H1 (cell line): ENCODE measurements at regions not wholly inside any gene's neighbourhood (a gene's known extent, or its start where the extent isn't known, plus 50 kb on each side); places are given as distances from the start of the nearest gene placed in this dataset.

Experiments used
- CTCF ChIA-PET: fragments of 300-600 bp; sonication (Branson Sonifier 250); formaldehyde crosslinking; loops from one replicate; lab custom pipeline; 2021; ENCODE audit not compliant: partially characterized antibody; lab: Charles Lee
- POLR2A ChIA-PET: fragments of 300-600 bp; sonication (Branson Sonifier 250); formaldehyde crosslinking; loops from one replicate; lab custom pipeline; 2021; ENCODE audit warnings: inconsistent platforms; ENCODE audit not compliant: partially characterized antibody; lab: Charles Lee
- DNase-seq, 2 experiments: peaks; one replicate each; pipeline versions ENCODE4 v3.0.0 to v3.0.0-alpha.2; 2010 to 2022; ENCODE audit warnings: low spot score in 2 of 2, low read depth in 1 of 2, mixed read lengths in 1 of 2
- FAIRE-seq: peaks from 2 replicates; lab custom pipeline; 2011; peaks lifted over from hg19 to GRCh38; lab: Jason Lieb, UNC
- H2AFZ ChIP-seq: 2 replicates; pipeline ENCODE4 v1.8.1; 2012; ENCODE audit warnings: low read length, inconsistent platforms
- H2AK5ac ChIP-seq: 2 replicates; pipeline ENCODE4 v1.6.1; 2013; ENCODE audit warnings: low read depth, low read length
- H2BK120ac ChIP-seq: replicated peaks from 2 replicates; pipeline ENCODE3; 2013; ENCODE audit warnings: low read depth, low read length, inconsistent platforms
- H2BK12ac ChIP-seq: 2 replicates; pipeline ENCODE4 v1.6.1; 2013; ENCODE audit warnings: low read depth, low read length
- H2BK15ac ChIP-seq: 2 replicates; pipeline ENCODE4 v1.6.1; 2013; ENCODE audit warnings: low read length
- H2BK20ac ChIP-seq: 2 replicates; pipeline ENCODE4 v1.6.1; 2013; ENCODE audit warnings: low read length
- H2BK5ac ChIP-seq: 2 replicates; pipeline ENCODE4 v1.6.1; 2013; ENCODE audit warnings: low read depth, low read length
- H3K14ac ChIP-seq: 2 replicates; pipeline ENCODE4 v1.6.1; 2013; ENCODE audit warnings: inconsistent platforms; ENCODE audit not compliant: insufficient read length
- H3K18ac ChIP-seq: 2 replicates; pipeline ENCODE4 v1.6.1; 2013; ENCODE audit warnings: low read length; ENCODE audit errors: extremely low read depth
- H3K23ac ChIP-seq: 2 replicates; pipeline ENCODE4 v1.6.1; 2013; ENCODE audit warnings: inconsistent platforms; ENCODE audit not compliant: insufficient read length
- H3K23me2 ChIP-seq: 2 replicates; pipeline ENCODE4 v1.6.1; 2013; ENCODE audit warnings: low read depth, low read length
- H3K27ac ChIP-seq: 2 replicates; pipeline ENCODE4 v1.6.1; 2011; ENCODE audit warnings: low read depth, low read length, inconsistent platforms
- H3K27me3 ChIP-seq, 4 experiments: replicated peaks in 1 of 4; 1 replicate in 1 of 4; 2 replicates in 3 of 4; pipeline versions ENCODE4 v1.6.1 to v1.8.1; 2011 to 2013; ENCODE audit warnings: low read length in 3 of 4, mild to moderate bottlenecking in 3 of 4, inconsistent platforms in 2 of 4, mixed read lengths in 2 of 4, moderate library complexity in 1 of 4; ENCODE audit not compliant: control insufficient read depth in 3 of 4, insufficient read depth in 3 of 4; ENCODE audit errors: extremely low read depth in 1 of 4
- H3K36me3 ChIP-seq, 4 experiments: 2 replicates each; pipeline versions ENCODE4 v1.6.1 to v1.8.1; 2011 to 2013; ENCODE audit warnings: mild to moderate bottlenecking in 4 of 4, low read length in 3 of 4, moderate library complexity in 2 of 4, control low read depth in 1 of 4, inconsistent platforms in 1 of 4; ENCODE audit not compliant: insufficient read depth in 4 of 4, control insufficient read depth in 2 of 4
- H3K4ac ChIP-seq: replicated peaks from 2 replicates; pipeline ENCODE3; 2013; ENCODE audit warnings: low read length, low read depth, mixed read lengths, inconsistent platforms; ENCODE audit not compliant: insufficient read length
- H3K4me1 ChIP-seq, 4 experiments: replicated peaks in 1 of 4; 1 replicate in 1 of 4; 2 replicates in 3 of 4; pipeline versions ENCODE4 v1.6.1 to v1.8.1; 2011 to 2013; ENCODE audit warnings: low read length in 3 of 4, inconsistent platforms in 2 of 4, mixed read lengths in 1 of 4; ENCODE audit not compliant: insufficient read depth in 4 of 4, control insufficient read depth in 3 of 4
- H3K4me2 ChIP-seq, 2 experiments: 2 replicates each; pipeline versions ENCODE4 v1.6.1 to v1.8.1; 2011 to 2013; ENCODE audit warnings: low read depth in 2 of 2, low read length in 2 of 2, control low read depth in 1 of 2, inconsistent platforms in 1 of 2, mild to moderate bottlenecking in 1 of 2; ENCODE audit not compliant: insufficient read depth in 1 of 2
- H3K4me3 ChIP-seq, 4 experiments: fragments of 200-600, 300-600 bp in 1 of 4; sonication (generic), shearing (Covaris generic), sonication (Bioruptor Twin) in 1 of 4; 2 replicates each; pipeline versions ENCODE4 v1.5.1 to v1.8.1; 2011 to 2016; ENCODE audit warnings: low read length in 4 of 4, low read depth in 3 of 4, control low read depth in 2 of 4, inconsistent platforms in 2 of 4, mild to moderate bottlenecking in 2 of 4, mixed read lengths in 1 of 4, moderate library complexity in 1 of 4; ENCODE audit not compliant: insufficient read depth in 2 of 4; ENCODE audit errors: extremely low read depth in 1 of 4
- H3K56ac ChIP-seq: replicated peaks from 2 replicates; pipeline ENCODE3; 2013; ENCODE audit warnings: low read depth, mild to moderate bottlenecking, mixed read lengths, low read length, inconsistent platforms; ENCODE audit not compliant: insufficient read length
- H3K79me1 ChIP-seq: 2 replicates; pipeline ENCODE4 v1.6.1; 2013; ENCODE audit warnings: low read depth, low read length, control low read depth
- H3K79me2 ChIP-seq, 2 experiments: 2 replicates each; pipeline versions ENCODE4 v1.6.1 to v1.8.1; 2012 to 2013; ENCODE audit warnings: low read length in 2 of 2, mild to moderate bottlenecking in 2 of 2, inconsistent platforms in 1 of 2; ENCODE audit not compliant: insufficient read depth in 2 of 2, control insufficient read depth in 1 of 2
- H3K9ac ChIP-seq, 4 experiments: replicated peaks in 1 of 4; 1 replicate in 1 of 4; 2 replicates in 3 of 4; pipeline versions ENCODE4 v1.6.1 to v1.8.1; 2011 to 2013; ENCODE audit warnings: low read depth in 3 of 4, low read length in 3 of 4, control low read depth in 2 of 4, mild to moderate bottlenecking in 2 of 4, moderate library complexity in 2 of 4, inconsistent platforms in 1 of 4; ENCODE audit errors: extremely low read depth in 1 of 4
- H3K9me3 ChIP-seq, 2 experiments: 2 replicates each; pipeline versions ENCODE4 v1.6.1 to v1.8.1; 2012 to 2013; ENCODE audit warnings: mild to moderate bottlenecking in 2 of 2, moderate library complexity in 2 of 2, control low read depth in 1 of 2, inconsistent platforms in 1 of 2, low read depth in 1 of 2, low read length in 1 of 2, mixed read lengths in 1 of 2; ENCODE audit not compliant: insufficient read depth in 2 of 2
- H4K20me1 ChIP-seq, 2 experiments: replicated peaks in 1 of 2; 2 replicates each; pipeline versions ENCODE3 to v1.8.1; 2011 to 2013; ENCODE audit warnings: inconsistent platforms in 2 of 2, low read length in 2 of 2, mild to moderate bottlenecking in 1 of 2; ENCODE audit not compliant: insufficient read depth in 2 of 2, control insufficient read depth in 1 of 2
- H4K5ac ChIP-seq: 2 replicates; pipeline ENCODE4 v1.6.1; 2013; ENCODE audit warnings: low read length, low read depth, mixed read lengths, inconsistent platforms; ENCODE audit not compliant: insufficient read length
- H4K8ac ChIP-seq: 2 replicates; pipeline ENCODE4 v1.8.0; 2013; ENCODE audit warnings: mild to moderate bottlenecking, moderate library complexity, low read length, inconsistent platforms; ENCODE audit not compliant: insufficient read depth; ENCODE audit errors: extremely low read depth
- H4K91ac ChIP-seq: replicated peaks from 2 replicates; pipeline ENCODE3; 2013; ENCODE audit warnings: low read length, mixed read lengths, inconsistent platforms; ENCODE audit not compliant: insufficient read length
- ASH2L ChIP-seq: fragments of 200-600, 300-600 bp; sonication (generic); IDR thresholded peaks from one replicate; pipeline ENCODE4 v1.7.1; 2017; ENCODE audit warnings: low read length
- CTCF ChIP-seq, 3 experiments: IDR thresholded peaks; 1 replicate in 2 of 3; 2 replicates in 1 of 3; pipeline versions ENCODE4 v1.5.1 to v1.6.1; 2011; ENCODE audit warnings: low read length in 3 of 3, mild to moderate bottlenecking in 3 of 3, inconsistent platforms in 2 of 3, low read depth in 1 of 3, moderate library complexity in 1 of 3; ENCODE audit not compliant: insufficient read depth in 1 of 3; ENCODE audit errors: control extremely low read depth in 1 of 3
- KDM5A ChIP-seq: fragments of 200-600 bp; IDR thresholded peaks from 2 replicates; pipeline ENCODE4 v1.7.1; 2012; ENCODE audit warnings: mild to moderate bottlenecking, low read length, inconsistent platforms, mixed read lengths
- SP2 ChIP-seq: IDR thresholded peaks from 2 replicates; pipeline ENCODE4 v1.6.1; 2012; ENCODE audit warnings: mild to moderate bottlenecking, low read length, inconsistent platforms
- WGBS, 2 experiments: shearing (Covaris generic) in 1 of 2; methylation state at CpG; one replicate each; pipeline versions ENCODE4 v1.1.6 to v1.1.7; 2013 to 2015; ENCODE audit warnings: low lambda C conversion rate in 2 of 2, mixed read lengths in 2 of 2, inconsistent platforms in 1 of 2, low coverage in 1 of 2, missing lambda C conversion rate in 1 of 2; ENCODE audit not compliant: insufficient replicate concordance in 2 of 2, insufficient coverage in 1 of 2, insufficient read length in 1 of 2; ENCODE audit errors: extremely low coverage in 1 of 2, missing lambda C conversion rate in 1 of 2; 5-methylcytosine and 5-hydroxymethylcytosine counted together

GRCh38 chr1:199333180-199333579 is 694.3 kb upstream of the NR5A2 start:
- H3K79me1 ChIP-seq: no peaks in the 10 kb centered on the region
- no peaks in the 10 kb centered on the region for H4K20me1 ChIP-seq
- no peaks in the 10 kb centered on the region; a peak in 1 of 4 replicates for H3K9me3 ChIP-seq
- no peak overlapping the region for H2BK5ac ChIP-seq
- CTCF ChIA-PET: no interaction called here
- H4K8ac ChIP-seq: no peak overlapping the region
- H3K4me1 ChIP-seq: no peaks in the 10 kb centered on the region
- no peak overlapping the region for H3K23ac ChIP-seq
- DNase-seq (no peak), FAIRE-seq (no peak)
- H2AFZ ChIP-seq: no peak overlapping the region
- no peaks in the 10 kb centered on the region for H3K79me2 ChIP-seq
- no peak overlapping the region for H4K91ac ChIP-seq
- TF ChIP-seq CTCF (IDR thresholded peaks at IDR 0.05; ENCODE audit: control extremely low read depth in 1 of 3, insufficient read depth in 1 of 3, low read depth in 1 of 3, low read length in 3 of 3) (no peak), KDM5A (no peak), SP2 (no peak), ASH2L (no peak)
- no peak overlapping the region for H3K14ac ChIP-seq
- no peak overlapping the region for H2BK120ac ChIP-seq
- no peak overlapping the region for H3K18ac ChIP-seq
- no peak overlapping the region for H2AK5ac ChIP-seq
- no peak overlapping the region for H2BK15ac ChIP-seq
- H3K9ac ChIP-seq: no peak overlapping the region
- no peak overlapping the region for H3K56ac ChIP-seq
- H3K4me3 ChIP-seq: no peak overlapping the region
- POLR2A ChIA-PET: no interaction called here
- H2BK12ac ChIP-seq: no peak overlapping the region
- H3K4me2 ChIP-seq: no peak overlapping the region
- H3K36me3 ChIP-seq: no peaks in the 10 kb centered on the region
- H2BK20ac ChIP-seq: no peak overlapping the region
- no peak overlapping the region for H3K4ac ChIP-seq
- H3K27me3 ChIP-seq: no peaks in the 10 kb centered on the region
- 90% methylated on average over 3 of the region's 3 CpGs; no CpG with 5 or more reads in 1 of the 2 experiments for WGBS, 2 experiments
- H3K27ac ChIP-seq: no peak overlapping the region
- no peaks in the 10 kb centered on the region for H3K23me2 ChIP-seq
- no peak overlapping the region for H4K5ac ChIP-seq
